Type B pancreatic cell (in vitro differentiated cells): ENCODE measurements at regions not wholly inside any gene's neighbourhood (a gene's known extent, or its start where the extent isn't known, plus 50 kb on each side); places are given as distances from the start of the nearest gene placed in this dataset.

ENCODE experiments used
- DNase-seq: peaks from one replicate; pipeline ENCODE4 v3.0.0; 2021; ENCODE audit warnings: mixed read lengths; ENCODE audit not compliant: unreplicated experiment; ENCODE audit errors: extremely low spot score
- H3K27ac Mint-ChIP-seq: 2 replicates; pipeline ENCODE4 v1.8.0; 2021; ENCODE audit warnings: mild to moderate bottlenecking, mixed read lengths
- H3K27me3 Mint-ChIP-seq: 2 replicates; pipeline ENCODE4 v1.8.0; 2021; ENCODE audit warnings: mixed read lengths
- H3K36me3 Mint-ChIP-seq: 2 replicates; pipeline ENCODE4 v1.8.0; 2021; ENCODE audit warnings: mixed read lengths
- H3K4me1 Mint-ChIP-seq: one replicate; pipeline ENCODE4 v1.8.0; 2021; ENCODE audit warnings: mixed read lengths; ENCODE audit not compliant: unreplicated experiment
- H3K4me3 Mint-ChIP-seq: 2 replicates; pipeline ENCODE4 v1.8.0; 2021; ENCODE audit warnings: mild to moderate bottlenecking, mixed read lengths
- H3K9me3 Mint-ChIP-seq: 2 replicates; pipeline ENCODE4 v1.8.0; 2021; ENCODE audit warnings: mixed read lengths
- TF ChIP-seq, protein P1 (sequence below): fragments of 200-600 bp; sonication (generic); conservative IDR thresholded peaks from 2 replicates; pipeline ENCODE4 v1.5.0; 2021; ENCODE audit warnings: antibody characterized with exemption, mild to moderate bottlenecking

DNA sequence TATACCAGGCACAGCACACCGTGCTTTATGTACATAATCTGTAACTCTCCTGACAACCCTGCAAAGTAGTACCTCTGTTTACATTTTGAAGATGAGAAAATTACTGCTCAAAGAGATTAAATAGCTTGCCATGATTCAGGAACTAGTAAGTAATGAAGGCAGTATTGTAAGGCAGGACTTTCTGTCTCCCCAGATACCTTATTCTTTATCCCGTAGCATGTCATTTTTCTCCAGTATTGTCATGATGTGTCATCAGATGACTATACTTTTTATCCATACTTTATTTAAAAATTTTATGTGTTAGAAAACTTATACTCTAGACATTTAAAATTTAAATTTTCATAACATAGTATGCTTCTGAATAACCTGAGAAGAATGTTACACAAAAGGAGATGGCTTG, 188.3 kb upstream of the NUDT6 start:
- H3K9me3 Mint-ChIP-seq, result no peaks in the 10 kb centered on the region
- H3K36me3 Mint-ChIP-seq, result peaks cover 4% of the 10 kb centered on the region
- TF ChIP-seq, protein P1, sequence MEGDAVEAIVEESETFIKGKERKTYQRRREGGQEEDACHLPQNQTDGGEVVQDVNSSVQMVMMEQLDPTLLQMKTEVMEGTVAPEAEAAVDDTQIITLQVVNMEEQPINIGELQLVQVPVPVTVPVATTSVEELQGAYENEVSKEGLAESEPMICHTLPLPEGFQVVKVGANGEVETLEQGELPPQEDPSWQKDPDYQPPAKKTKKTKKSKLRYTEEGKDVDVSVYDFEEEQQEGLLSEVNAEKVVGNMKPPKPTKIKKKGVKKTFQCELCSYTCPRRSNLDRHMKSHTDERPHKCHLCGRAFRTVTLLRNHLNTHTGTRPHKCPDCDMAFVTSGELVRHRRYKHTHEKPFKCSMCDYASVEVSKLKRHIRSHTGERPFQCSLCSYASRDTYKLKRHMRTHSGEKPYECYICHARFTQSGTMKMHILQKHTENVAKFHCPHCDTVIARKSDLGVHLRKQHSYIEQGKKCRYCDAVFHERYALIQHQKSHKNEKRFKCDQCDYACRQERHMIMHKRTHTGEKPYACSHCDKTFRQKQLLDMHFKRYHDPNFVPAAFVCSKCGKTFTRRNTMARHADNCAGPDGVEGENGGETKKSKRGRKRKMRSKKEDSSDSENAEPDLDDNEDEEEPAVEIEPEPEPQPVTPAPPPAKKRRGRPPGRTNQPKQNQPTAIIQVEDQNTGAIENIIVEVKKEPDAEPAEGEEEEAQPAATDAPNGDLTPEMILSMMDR, result no peak
- no peaks in the 10 kb centered on the region for H3K27me3 Mint-ChIP-seq
- H3K27ac Mint-ChIP-seq, result no peak overlapping the region
- H3K4me1 Mint-ChIP-seq, result peaks cover under 1% of the 10 kb centered on the region
- DNase-seq, result no peak
- no peak overlapping the region for H3K4me3 Mint-ChIP-seq

DNA sequence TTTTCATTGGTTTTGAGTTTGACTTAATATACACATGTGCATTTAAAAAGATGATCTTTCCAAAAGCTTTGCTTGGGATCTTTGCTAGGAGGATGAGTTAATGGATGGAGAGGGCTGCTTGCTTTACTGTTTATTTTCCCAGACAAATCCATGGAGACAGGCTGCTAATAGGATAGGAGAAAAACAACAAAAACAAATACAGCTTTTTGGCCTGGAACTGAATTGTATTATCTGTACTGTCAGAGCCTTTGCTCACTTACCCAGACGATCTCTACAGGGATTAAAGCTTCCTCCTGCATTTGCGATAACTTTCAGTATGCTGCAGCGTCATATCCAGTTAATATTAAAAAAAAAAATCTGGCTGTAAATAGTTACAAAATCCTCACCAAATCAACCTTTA, 190.8 kb upstream of the NUDT6 start:
- no peak for DNase-seq
- TF ChIP-seq, protein P1, result no peak
- no peaks in the 10 kb centered on the region for H3K27me3 Mint-ChIP-seq
- no peak overlapping the region for H3K4me3 Mint-ChIP-seq
- no peaks in the 10 kb centered on the region for H3K9me3 Mint-ChIP-seq
- no peak overlapping the region for H3K27ac Mint-ChIP-seq
- H3K4me1 Mint-ChIP-seq, result peaks cover 4% of the 10 kb centered on the region
- peaks cover 4% of the 10 kb centered on the region for H3K36me3 Mint-ChIP-seq

- Mint-ChIP-seq H3K4me1 (peaks cover 4% of the 10 kb centered on the region), H3K27ac (no peak overlapping the region), H3K4me3 (no peak overlapping the region), H3K27me3 (no peaks in the 10 kb centered on the region), H3K9me3 (no peaks in the 10 kb centered on the region), H3K36me3 (peaks cover 4% of the 10 kb centered on the region)
- DNase-seq, result no peak
- TF ChIP-seq, protein P1, result no peak
These were observed 191.9 kb upstream of the NUDT6 start for GRCh38 chr4:123114084-123114914.

GRCh38 chr4:123114915-123115756, 192.7 kb upstream of the NUDT6 start:
- Mint-ChIP-seq H3K4me1 (peaks cover 4% of the 10 kb centered on the region), H3K27ac (no peak overlapping the region), H3K9me3 (no peaks in the 10 kb centered on the region), H3K36me3 (peaks cover 4% of the 10 kb centered on the region), H3K27me3 (no peaks in the 10 kb centered on the region), H3K4me3 (no peak overlapping the region)
- DNase-seq, result peak; percentile 64
- TF ChIP-seq, protein P1, result no peak

GRCh38 chr4:123116412-123116811, 194.0 kb upstream of the NUDT6 start:
- TF ChIP-seq, protein P1, result no peak
- DNase-seq, result no peak
- Mint-ChIP-seq H3K27ac (no peak overlapping the region), H3K9me3 (no peaks in the 10 kb centered on the region), H3K36me3 (peaks cover 4% of the 10 kb centered on the region), H3K4me1 (peaks cover 4% of the 10 kb centered on the region), H3K27me3 (no peaks in the 10 kb centered on the region), H3K4me3 (no peak overlapping the region)
